ENCODE measurements at regions not wholly inside any gene's neighbourhood (a gene's known extent, or its start where the extent isn't known, plus 50 kb on each side); places are given as distances from the start of the nearest gene placed in this dataset.

DNA sequence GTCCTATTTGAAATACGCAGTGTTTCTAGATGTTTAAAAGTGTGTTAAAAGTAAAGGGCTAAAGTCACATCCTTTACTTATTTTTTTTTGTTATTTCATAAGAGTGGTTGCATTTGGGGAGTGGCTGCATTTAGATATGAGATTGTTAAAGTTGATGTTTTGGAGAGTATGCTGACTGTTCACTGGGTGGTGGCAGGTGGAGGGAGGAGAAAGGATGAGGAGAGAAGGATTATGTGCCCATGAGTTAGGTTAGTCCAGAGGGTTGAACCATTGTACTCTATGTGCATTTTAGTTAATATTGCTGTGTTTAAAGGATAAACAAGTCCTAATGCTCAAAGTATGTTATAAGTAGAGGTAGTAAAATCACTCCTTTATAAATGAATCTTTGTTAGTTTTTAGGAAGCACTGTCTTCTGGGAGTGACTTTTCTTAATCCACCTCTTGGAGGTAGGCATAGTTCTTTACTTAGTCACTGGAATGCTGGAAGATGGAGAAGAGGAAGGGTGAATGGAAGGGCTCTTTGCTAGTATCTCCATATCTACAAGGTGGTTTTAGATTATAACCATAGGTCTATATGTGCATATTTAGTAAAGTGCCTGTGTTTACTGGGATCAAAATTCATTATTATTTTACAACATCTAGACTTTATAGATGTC, 332.3 kb downstream of the NPR3 start:
- intact Hi-C loops (cut with DNase I): no loop called here
- DNase-seq: no peak

DNA sequence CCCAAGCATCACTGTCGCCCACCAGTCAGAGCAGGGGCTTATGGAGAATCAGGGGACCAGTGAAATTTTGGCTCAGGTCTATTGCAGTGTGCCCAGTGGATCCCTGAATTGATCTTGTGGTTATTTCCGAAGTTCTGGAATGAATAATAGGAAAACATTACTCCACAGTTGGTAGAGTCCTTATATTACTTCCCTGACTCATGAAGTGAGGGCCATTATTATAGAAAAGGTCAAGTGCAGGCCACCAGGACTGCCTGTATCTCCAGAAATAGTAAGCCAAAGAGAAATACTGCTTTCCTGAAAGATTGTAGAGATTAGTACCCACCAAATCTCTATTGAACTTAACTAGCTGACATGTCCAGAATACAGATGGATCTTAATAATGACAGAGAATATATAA, 335.0 kb downstream of the NPR3 start:
- no peak for DNase-seq
- intact Hi-C loops (cut with DNase I): no loop called here

DNA sequence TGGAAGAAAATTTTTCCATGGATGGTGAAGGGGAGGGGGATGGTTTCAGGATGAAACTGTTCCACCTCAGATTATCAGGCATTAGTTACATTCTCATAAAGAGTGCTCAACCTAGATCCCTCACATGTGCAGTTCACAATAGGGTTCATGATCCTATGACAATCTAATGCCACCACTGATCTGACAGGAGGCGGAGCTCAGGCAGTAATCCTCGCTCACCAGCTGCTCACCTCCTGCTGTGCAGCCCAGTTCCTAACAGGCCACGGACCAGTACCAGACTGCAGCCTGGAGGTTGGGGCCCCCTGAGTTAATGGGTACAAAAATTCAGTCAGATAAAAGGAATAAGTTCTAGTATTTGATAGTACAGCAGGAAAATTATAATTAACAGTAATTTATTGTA, 337.2 kb downstream of the NPR3 start:
- intact Hi-C loops (cut with DNase I): no loop called here
- no peak for DNase-seq

DNA sequence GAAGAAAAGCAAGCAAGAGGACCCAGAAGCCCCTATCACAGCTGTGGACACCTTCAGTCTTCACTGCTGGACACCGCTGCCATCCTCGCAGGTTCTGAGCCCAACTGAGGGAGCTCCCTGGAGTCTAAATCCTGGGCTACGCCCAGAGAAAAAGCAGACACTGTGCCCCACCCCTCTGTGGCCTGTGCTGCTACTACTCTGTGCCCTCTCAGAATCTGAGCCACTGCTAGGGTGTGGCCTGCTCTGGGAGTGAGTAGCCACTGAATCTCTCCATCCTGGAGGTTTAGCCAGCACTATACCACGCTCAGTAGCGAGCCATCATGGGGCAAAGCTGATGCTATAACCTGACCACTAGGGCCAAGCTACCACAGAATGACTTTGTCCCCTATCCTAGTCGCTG, 338.2 kb downstream of the NPR3 start:
- DNase-seq: no peak
- intact Hi-C loops (cut with DNase I): no loop called here

DNA sequence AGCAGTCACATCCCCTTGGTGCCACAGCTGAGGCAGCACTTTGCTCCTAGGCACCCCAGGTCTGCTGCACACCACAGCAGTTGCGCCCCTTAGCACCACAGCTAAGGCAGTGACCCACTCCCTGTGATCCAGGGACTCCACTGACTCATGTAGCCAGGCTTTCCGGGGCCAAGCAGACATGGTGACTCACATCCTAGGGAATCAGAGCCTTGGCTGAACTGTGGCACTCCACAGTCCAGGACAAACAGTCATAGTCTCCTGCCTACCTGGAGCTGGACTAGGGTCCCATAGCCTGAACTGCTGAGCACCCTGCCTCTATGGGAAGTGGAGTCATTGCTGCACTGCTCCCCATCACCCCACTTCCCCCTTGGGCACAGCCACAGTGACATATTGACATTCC, 338.7 kb downstream of the NPR3 start:
- DNase-seq: no peak
- intact Hi-C loops (cut with DNase I): no loop called here

DNA sequence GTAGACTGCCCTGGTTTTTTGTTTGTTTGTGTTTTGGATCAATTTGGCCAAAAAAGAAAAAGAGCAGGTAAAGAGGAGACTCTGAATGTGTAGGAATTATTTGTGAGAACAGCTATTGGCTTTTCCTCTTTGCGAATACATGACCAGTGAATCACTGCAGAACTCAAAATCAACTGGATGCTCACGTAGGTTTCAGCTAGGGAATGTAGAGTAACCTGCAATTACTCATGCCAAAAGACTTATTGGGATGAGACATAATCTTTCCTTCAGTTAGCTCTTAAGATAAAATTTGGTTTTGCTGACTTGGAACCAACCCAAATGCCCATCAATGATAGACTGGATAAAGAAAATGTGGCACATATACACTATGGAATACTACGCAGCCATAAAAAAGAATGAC, 348.0 kb downstream of the NPR3 start:
- no peak for DNase-seq
- intact Hi-C loops (cut with DNase I): no loop called here

DNA sequence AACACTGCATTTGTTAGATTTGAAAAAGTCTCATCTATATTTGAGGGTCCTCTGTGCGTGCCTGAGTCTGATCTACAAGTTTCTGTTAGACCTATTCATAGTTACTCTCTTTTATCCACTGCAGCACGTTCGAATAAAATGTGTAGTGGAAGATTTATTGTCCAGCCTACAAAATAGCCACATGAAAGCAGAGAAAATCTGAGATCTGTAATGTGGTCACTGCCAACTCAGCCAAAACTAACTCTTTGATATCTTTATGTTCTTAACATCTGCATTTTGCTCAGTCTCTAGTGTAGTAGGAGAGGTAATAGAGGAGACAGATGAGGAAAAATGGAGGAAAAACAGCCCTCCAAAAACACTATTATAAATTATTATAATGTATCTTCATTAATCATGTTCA, 354.0 kb downstream of the NPR3 start:
- intact Hi-C loops (cut with DNase I): no loop called here
- DNase-seq: no peak

DNA sequence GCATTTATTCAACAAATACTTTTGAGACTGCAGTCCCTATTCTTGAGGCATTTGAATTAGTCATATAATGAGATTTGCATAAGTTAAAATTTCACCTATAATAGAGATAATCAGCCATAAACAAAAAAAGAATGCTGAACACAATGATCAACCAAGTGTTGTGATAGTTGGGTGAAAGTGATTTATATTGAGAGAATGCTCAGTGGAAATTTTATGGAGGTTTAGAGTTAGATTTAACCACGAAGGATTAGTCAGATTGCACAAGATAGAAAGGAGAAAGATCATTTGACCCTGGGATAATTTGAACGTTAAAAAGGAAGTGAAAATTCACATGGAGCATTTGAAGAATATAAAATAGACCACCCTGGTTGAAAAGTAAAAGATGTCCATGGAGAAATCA, 356.2 kb downstream of the NPR3 start:
- DNase-seq: no peak
- intact Hi-C loops (cut with DNase I): no loop called here

DNA sequence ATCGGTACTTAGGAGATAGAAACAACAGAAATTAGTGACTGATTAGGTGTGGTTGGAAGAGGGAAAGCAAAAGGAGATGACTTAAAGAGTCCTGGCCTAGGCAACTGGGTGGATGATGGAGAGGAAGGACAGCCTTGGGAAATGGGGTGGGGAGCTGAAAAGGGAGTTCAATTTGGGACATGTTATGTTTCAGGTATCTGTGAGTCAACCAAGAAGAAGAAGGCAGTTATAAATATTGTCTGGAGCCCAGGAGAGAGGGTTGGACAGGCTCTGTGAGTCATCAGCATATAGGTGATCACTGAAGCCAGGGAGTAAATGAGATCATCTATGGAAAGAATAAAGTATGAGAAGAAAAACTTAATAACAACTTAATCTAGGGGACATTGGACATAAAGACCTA, 357.7 kb downstream of the NPR3 start:
- no peak for DNase-seq
- intact Hi-C loops (cut with DNase I): no loop called here

DNA sequence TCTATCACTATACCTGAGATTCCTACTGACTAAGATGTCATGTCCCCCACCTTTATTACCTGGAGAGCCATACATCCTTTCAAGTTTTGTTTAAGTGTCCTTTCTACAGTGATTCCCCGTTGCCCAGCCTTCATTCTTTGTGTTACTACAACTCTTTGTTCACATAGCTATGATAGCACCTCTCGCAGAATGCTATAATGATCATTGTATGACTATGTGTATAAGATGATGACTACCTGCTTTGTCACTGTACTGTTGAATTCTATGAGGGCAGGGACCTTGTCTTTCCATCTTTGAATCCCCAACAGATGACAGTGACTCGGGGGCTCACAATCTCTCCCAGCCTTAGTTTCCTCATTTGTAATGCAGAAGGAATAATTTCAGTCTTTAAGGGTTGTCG, 361.2 kb downstream of the NPR3 start:
- no peak for DNase-seq
- intact Hi-C loops (cut with DNase I): no loop called here

DNA sequence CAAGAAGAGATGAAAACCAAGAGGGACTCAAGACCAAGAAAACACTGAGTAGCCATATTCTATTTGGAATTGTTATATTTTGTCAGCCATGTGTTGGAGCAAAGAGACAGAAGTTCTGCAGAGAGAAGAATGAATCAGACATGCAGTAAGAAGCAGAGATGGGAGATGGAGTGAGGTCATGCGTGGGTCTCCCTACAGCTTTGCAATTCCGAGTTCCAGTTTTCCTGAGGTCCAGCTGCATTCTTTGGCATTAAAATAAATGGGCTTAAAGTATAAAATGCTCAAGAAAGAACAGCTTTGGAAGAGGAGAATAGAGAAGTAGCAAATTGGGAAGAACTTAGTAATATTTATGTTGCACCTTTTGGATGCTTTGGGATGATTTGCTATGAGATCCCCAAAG, 361.6 kb downstream of the NPR3 start:
- DNase-seq: no peak
- intact Hi-C loops (cut with DNase I): no loop called here

DNA sequence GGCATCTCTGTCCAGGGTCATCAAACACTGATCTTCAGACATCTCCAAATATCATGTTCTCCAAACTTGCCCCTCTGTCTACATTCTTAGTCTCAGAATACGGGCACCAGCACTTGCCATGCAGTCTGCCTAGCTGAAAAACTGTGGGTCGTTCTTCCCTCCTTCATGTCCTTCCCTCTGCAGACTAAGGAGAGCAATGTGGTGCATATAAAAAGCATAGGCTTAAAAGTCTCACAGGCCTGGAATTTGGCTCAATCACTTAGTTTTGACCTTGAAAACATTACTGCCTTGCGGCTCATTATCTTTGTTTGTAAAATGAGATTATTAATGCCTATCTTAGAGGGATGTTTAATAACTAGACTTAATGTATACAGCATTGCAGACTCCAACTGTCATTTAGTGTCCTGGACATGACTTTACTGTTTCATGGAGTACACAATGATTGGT, 362.8 kb downstream of the NPR3 start:
- intact Hi-C loops (cut with DNase I): no loop called here
- no peak for DNase-seq

DNA sequence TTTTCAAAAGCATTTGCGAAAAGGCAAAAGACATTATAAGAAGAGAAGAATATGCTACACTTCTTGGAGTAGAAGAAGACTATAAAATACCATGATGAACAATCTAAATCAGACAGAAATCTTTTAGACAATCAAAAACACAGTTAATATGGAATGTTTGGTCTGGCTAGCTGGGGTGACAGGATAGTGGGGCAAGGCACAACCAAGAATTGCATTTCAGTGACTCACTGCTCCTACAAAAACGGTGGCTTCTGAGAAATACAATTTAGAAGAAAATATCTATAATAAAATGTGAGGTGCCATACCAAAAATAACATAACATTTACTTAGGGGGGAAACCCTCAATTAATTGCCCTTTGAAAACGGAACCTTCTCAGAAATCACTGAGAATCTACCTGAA, 363.4 kb downstream of the NPR3 start:
- intact Hi-C loops (cut with DNase I): no loop called here
- no peak for DNase-seq

DNA sequence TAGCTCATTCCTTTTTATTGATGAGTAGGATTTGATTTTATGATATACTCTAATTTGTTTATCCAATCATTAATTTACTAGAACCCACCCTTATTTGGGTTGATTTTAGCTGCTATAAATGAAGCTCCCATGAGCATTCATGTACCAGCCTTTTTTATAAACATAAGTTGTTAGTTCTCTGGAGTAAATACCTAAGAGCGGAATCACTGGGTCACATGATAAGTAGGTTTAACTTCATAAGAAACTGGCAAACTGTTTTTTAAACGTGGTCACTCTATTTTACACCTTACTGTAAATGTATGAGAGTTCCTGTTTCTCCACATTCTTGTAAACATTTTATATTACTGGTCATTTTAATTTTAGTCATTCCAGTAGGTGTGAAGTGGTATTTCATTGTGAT, 364.6 kb downstream of the NPR3 start:
- intact Hi-C loops (cut with DNase I): no loop called here

DNA sequence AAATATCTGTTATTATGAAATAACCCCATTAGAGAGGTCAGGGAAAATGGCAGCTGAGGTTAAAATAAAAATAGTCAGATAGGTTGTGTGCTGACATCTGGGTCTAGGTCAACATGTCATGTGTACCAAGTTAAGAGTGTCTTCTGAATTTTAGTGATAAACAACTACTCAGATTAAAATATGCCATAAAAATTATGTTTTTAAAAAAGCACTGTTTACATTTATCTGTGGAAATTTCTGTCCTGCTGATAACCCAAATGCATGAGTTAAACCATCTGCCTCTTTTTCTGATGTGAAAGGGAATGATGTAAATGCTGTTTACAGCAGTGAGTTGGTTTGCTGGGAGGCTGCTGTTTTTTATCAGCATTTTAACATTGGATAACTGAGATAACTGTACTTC, 361.2 kb upstream of the TARS1 start:
- intact Hi-C loops (cut with DNase I): no loop called here
- no peak for DNase-seq

More for the DNA sequence above, 364.6 kb downstream of the NPR3 start:
- no peak for DNase-seq

DNA sequence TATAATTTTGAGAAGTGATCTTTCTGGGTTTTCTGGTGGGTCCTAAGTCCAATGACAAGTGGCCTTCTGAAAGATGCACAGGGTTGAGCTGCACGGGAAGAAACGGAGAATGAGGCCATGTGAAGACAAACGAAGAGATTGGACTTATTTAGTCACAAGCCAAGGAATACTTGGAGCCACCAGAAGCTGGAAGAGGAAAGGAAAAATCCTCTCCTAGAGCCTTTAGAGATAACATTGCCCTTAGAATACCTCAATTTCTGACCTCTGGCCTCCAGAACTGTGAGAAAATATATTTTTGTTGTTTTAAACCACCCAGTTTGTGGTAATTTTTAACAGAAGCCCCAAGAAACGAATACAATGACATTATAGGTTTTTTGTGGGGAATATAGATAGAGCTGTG, 360.5 kb upstream of the TARS1 start:
- DNase-seq: no peak
- intact Hi-C loops (cut with DNase I): no loop called here

DNA sequence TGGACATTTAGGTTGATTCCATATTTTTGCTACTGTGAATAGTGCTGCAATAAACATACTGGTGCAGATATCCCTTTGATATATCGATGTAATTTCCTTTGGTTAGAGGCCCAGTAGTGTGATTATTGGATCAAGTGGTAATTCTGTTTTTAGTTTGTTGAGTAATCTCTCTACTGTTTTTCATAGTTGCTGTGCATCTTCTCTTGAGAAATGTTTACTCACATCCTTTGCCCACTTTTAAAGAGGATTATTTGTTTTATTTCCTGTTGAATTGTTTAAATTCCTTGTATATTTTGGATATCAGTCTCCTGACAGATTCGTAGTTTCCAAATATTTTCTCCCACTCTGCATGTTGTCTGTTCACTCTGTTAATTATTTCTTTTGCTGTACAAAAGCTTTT, 352.6 kb upstream of the TARS1 start:
- intact Hi-C loops (cut with DNase I): no loop called here
- DNase-seq: no peak

DNA sequence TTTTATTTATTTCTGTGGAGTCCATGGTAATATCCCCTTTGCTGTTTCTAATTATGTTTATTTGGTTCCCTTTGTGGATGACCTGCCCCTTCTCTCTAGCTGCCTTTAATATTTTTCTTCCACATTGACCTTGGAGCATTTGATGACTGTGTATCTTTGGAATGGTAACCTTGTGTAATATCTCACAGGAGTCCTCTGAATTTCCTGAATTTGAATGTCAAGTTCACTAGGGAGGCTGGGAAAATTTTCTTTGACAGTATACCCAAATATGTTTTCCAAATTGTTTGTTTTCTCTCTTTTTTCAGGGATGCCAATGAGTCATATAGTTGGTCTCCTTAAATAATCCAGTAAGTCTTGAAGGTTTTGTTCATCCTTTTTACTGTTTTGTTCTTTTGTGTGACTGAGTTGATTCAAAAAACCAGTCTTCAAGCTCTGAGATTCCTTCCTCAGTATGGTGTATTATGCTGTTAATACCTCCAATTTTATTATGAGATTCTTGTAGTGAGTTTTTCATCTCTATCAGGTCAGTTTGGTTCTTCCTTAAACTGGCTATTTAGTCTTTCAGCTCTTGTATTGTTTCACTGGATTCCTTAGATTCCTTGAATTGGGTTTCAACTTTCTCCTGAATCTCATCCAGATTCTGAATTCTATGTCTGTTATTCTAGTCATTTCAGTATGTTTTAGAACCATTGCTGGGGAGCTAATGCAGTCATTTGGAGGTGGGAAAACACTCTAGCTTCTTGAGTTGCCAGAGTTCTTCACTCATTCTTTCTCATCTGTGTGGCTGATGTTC, 349.0 kb upstream of the TARS1 start:
- DNase-seq: no peak
- intact Hi-C loops (cut with DNase I): no loop called here

DNA sequence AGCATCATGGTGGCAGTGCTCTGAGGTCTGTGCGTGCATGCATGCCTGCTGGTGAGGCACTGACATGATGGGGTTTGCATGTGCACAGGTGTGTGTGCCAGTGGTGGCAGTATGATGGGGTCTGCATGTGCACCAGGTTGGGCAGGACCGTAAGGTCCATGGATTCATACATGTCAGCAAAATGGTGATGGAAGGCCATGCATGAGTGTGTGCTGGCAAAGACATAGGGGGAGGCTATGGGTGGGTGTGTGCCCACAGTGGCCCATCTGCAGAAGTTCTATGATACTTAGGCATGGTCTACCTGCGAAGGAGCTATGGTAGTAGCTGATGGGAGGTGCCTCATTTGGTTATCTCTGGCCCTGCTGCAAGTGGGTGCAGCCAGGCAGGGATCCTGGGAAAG, 348.0 kb upstream of the TARS1 start:
- DNase-seq: no peak
- intact Hi-C loops (cut with DNase I): no loop called here

DNA sequence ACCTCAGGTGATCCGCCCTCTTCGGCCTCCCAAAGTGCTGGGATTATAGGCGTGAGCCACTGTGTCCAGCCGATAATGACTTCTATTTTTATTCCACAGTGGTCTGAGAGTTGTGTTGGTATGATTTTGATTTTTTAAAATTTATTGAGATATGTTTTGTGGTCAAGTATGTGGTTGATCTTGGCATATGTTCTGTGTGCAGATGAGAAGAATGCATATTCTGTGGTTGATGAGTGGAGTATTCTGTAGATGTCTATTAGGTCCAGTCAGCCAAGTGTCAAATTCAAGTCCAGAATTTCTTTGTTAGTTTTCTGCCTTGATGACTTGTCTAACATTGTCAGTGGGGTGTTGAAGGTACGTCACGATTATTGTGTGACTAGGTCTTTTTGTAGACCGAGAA, 338.2 kb upstream of the TARS1 start:
- intact Hi-C loops (cut with DNase I): no loop called here
- no peak for DNase-seq

DNA sequence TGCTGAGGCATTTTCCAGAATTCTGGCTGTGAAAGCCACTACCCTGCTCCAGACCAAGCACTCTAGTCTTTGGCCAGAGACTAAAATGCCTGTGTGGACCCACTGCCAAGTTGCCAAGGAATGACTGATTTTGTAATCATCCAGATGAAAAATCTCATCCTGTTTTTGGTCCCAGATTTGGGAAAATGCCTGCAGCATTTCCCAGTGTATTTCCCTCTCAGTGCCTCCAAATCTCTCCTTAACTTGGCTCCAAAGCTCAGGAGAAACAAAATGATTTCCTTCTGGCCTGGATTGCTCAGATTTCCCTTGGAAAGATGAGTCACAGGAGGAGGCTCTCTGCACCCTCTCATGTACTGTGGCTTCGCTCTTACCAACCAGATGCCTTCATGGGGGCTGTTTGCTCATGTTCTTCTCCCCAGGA, 335.2 kb upstream of the TARS1 start:
- DNase-seq: no peak

More for the DNA sequence above, 335.2 kb upstream of the TARS1 start:
- intact Hi-C loops (cut with DNase I): no loop called here

Data from head of caudate nucleus (tissue), 42 donors.